ENCODE measurements at regions not wholly inside any gene's neighbourhood (a gene's known extent, or its start where the extent isn't known, plus 50 kb on each side); places are given as distances from the start of the nearest gene placed in this dataset.

- TF ChIP-seq GATA3 (IDR thresholded peaks at IDR 0.05; ENCODE audit: low read depth, low read length), result no peak
- no peak for TF ChIP-seq GATA2 (IDR thresholded peaks at IDR 0.05; ENCODE audit: low read depth, low read length)
Observed at GRCh38 chr13:70484931-70485330, 376.7 kb upstream of the KLHL1 start.

GRCh38 chr13:70483599-70484276 is 375.5 kb upstream of the KLHL1 start:
- no peak for TF ChIP-seq GATA2 (IDR thresholded peaks at IDR 0.05; ENCODE audit: low read depth, low read length)
- no peak for TF ChIP-seq GATA3 (IDR thresholded peaks at IDR 0.05; ENCODE audit: low read depth, low read length)

- no peak for TF ChIP-seq GATA3 (IDR thresholded peaks at IDR 0.05; ENCODE audit: low read depth, low read length)
- no peak for TF ChIP-seq GATA2 (IDR thresholded peaks at IDR 0.05; ENCODE audit: low read depth, low read length)
Observed at GRCh38 chr13:70473907-70474306, 365.7 kb upstream of the KLHL1 start.

- TF ChIP-seq GATA3 (IDR thresholded peaks at IDR 0.05; ENCODE audit: low read depth, low read length) (no peak), GATA2 (IDR thresholded peaks at IDR 0.05; ENCODE audit: low read depth, low read length) (no peak)
Observed at GRCh38 chr13:70469077-70469476, 360.8 kb upstream of the KLHL1 start.

GRCh38 chr13:70457474-70457873 is 349.2 kb upstream of the KLHL1 start:
- no peak for TF ChIP-seq GATA3 (IDR thresholded peaks at IDR 0.05; ENCODE audit: low read depth, low read length)
- no peak for TF ChIP-seq GATA2 (IDR thresholded peaks at IDR 0.05; ENCODE audit: low read depth, low read length)

- TF ChIP-seq GATA3 (IDR thresholded peaks at IDR 0.05; ENCODE audit: low read depth, low read length) (no peak), GATA2 (IDR thresholded peaks at IDR 0.05; ENCODE audit: low read depth, low read length) (no peak)
Observed at GRCh38 chr13:70448820-70449219, 340.6 kb upstream of the KLHL1 start.

GRCh38 chr13:70432276-70432805 is 324.1 kb upstream of the KLHL1 start:
- no peak for TF ChIP-seq GATA3 (IDR thresholded peaks at IDR 0.05; ENCODE audit: low read depth, low read length)
- no peak for TF ChIP-seq GATA2 (IDR thresholded peaks at IDR 0.05; ENCODE audit: low read depth, low read length)

GRCh38 chr13:70430256-70430655 is 322.0 kb upstream of the KLHL1 start:
- TF ChIP-seq GATA3 (IDR thresholded peaks at IDR 0.05; ENCODE audit: low read depth, low read length), result no peak

- TF ChIP-seq GATA3 (IDR thresholded peaks at IDR 0.05; ENCODE audit: low read depth, low read length) (no peak), GATA2 (IDR thresholded peaks at IDR 0.05; ENCODE audit: low read depth, low read length) (no peak)
Observed at GRCh38 chr13:70424928-70425327, 316.7 kb upstream of the KLHL1 start.

- TF ChIP-seq GATA2 (IDR thresholded peaks at IDR 0.05; ENCODE audit: low read depth, low read length) (no peak), GATA3 (IDR thresholded peaks at IDR 0.05; ENCODE audit: low read depth, low read length) (no peak)
Observed at GRCh38 chr13:70424428-70424827, 316.2 kb upstream of the KLHL1 start.

- no peak for TF ChIP-seq GATA2 (IDR thresholded peaks at IDR 0.05; ENCODE audit: low read depth, low read length)
Observed at GRCh38 chr13:70415136-70415535, 306.9 kb upstream of the KLHL1 start.

- TF ChIP-seq GATA2 (IDR thresholded peaks at IDR 0.05; ENCODE audit: low read depth, low read length) (no peak), GATA3 (IDR thresholded peaks at IDR 0.05; ENCODE audit: low read depth, low read length) (no peak)
Observed at GRCh38 chr13:70408865-70409264, 300.6 kb upstream of the KLHL1 start.

- TF ChIP-seq GATA2 (IDR thresholded peaks at IDR 0.05; ENCODE audit: low read depth, low read length) (no peak), GATA3 (IDR thresholded peaks at IDR 0.05; ENCODE audit: low read depth, low read length) (no peak)
Observed at GRCh38 chr13:70407486-70407885, 299.2 kb upstream of the KLHL1 start.

GRCh38 chr13:70405266-70405665 is 297.0 kb upstream of the KLHL1 start:
- no peak for TF ChIP-seq GATA3 (IDR thresholded peaks at IDR 0.05; ENCODE audit: low read depth, low read length)

- TF ChIP-seq GATA3 (IDR thresholded peaks at IDR 0.05; ENCODE audit: low read depth, low read length), result no peak
Observed at GRCh38 chr13:70394031-70394548, 285.8 kb upstream of the KLHL1 start.

- no peak for TF ChIP-seq GATA3 (IDR thresholded peaks at IDR 0.05; ENCODE audit: low read depth, low read length)
- TF ChIP-seq GATA2 (IDR thresholded peaks at IDR 0.05; ENCODE audit: low read depth, low read length), result no peak
Observed at GRCh38 chr13:70391678-70392077, 283.4 kb upstream of the KLHL1 start.
